ENCODE measurements at regions not wholly inside any gene's neighbourhood (a gene's known extent, or its start where the extent isn't known, plus 50 kb on each side); places are given as distances from the start of the nearest gene placed in this dataset.

DNA sequence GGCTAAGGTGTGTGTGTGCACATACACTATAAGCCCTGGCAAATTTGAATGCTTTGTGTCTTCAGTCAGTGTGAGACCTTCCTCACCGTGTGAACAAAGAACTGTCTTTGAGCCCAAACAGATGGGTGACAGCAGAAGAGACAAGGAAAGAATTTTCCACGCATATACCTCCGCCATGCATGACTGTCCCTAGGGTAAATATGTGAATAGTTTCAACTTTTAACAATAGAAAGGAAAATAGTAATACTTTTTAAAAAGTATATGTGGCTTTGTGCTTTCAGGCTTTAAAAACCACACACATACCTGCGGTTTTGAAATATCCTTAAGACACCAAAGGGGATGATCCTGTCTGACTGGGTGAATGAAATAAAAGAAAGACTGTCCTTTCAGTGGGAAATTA is 438.6 kb upstream of the MPDZ start:
- no peak for DNase-seq (ENCODE audit: low read depth, low spot score)

- no peak for DNase-seq (ENCODE audit: low read depth, low spot score)
Observed at GRCh38 chr9:13717322-13718054, 438.0 kb upstream of the MPDZ start.

- DNase-seq (ENCODE audit: low read depth, low spot score): no peak
Observed at GRCh38 chr9:13716601-13717321, 437.3 kb upstream of the MPDZ start.

DNA sequence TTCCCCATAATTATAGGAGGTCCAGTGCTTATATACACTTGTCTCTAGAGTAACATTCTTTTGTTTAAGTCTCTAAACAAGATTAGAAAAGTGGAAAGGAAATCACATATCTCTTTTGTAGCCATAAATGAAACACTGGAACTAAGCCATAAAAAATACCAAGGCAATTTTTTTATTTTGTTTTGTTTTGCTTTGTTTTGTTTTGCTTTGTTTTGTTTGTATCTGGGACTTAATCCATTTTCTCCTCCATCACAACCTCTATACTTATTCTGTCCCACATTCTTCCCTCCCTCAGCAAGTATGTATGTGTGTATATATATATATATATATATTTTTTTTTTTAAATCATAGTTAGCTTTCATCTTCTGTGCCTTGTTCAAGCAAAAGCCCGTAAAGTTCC is 436.6 kb upstream of the MPDZ start:
- no peak for DNase-seq (ENCODE audit: low read depth, low spot score)

DNA sequence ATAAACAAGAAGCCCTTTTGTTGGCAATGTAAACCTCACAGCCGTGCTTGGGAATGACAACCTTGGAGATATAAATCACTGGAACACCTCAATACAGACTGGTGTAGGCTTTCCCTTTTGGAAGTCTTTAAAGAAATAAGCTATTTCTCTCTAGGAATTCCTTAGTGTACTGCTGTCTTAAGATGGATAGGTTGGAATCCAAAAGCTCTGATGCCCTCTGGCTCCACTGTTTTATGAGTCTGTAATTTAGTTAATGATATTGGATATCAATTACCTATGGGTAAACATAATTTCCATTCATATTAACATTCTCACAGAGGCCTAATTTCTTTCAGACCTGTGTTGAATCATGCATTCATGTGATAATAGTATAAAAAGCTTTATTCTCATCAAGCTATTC is 435.9 kb upstream of the MPDZ start:
- no peak for DNase-seq (ENCODE audit: low read depth, low spot score)

DNA sequence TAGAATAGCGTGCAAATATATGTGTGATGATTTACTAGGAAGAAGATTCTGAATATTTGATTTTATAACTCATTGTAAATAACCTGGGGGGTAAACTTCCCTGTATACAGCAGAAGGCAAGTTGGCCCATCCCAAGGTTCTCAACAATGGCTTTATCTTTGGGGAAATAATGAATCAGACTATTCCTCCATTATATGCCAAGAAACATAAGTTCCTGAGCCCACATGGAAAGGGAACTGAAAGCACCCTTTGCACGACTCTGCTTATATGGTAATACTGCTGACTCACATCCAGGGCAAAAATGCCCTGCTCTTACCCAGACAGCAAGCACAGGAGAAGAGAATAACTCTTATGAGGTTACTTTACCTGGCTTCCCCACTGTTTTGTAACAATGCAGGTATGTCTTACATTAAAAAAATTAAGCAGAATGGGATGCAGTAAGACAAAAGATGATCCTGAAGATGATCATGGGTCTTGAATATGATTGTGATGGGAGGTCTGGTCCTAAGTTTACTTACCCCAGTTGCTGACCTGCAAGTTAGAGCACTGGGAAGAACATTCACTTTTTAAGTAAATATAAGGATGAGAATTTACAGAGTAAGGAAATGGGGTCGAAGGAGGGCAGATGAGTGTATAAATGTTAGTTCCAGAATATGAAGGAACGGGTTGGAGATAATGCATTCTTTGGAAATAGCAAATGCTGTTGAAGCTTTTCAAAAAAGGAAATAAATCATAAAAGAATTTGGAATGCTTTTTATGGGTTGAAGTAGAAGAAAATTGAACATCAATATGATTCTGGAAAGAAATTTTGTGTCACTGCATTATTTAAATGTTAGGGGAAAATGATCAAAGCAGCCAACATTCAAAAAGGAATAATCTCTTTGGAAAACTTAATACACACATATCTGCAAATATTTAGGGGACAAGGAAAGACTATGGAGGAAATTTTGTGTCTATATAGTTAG is 428.4 kb upstream of the MPDZ start:
- no peak for DNase-seq (ENCODE audit: low read depth, low spot score)

- DNase-seq (ENCODE audit: low read depth, low spot score): peak; percentile 8
Observed at GRCh38 chr9:13705918-13706317, 426.4 kb upstream of the MPDZ start.

DNA sequence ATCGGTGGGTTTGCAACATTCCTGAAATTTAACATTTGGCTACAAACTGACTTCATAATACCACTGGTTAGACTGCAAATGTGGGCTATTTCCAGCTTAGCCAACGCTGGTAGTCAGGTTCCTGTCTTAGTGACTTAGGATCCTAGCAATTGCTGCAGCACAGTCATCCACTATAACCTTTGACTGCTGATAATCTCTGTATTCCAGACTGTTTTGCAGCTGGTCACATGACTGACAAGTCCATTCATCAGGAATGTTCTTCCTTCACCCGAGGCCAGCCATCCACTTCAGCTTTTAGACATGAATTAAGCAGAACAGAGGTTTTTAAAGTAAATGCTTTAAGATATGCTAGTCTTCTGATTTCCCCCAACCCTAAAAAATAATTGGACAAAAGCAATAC is 425.9 kb upstream of the MPDZ start:
- DNase-seq (ENCODE audit: low read depth, low spot score): no peak

- DNase-seq (ENCODE audit: low read depth, low spot score): no peak
Observed at GRCh38 chr9:13690595-13690994, 411.1 kb upstream of the MPDZ start.

DNA sequence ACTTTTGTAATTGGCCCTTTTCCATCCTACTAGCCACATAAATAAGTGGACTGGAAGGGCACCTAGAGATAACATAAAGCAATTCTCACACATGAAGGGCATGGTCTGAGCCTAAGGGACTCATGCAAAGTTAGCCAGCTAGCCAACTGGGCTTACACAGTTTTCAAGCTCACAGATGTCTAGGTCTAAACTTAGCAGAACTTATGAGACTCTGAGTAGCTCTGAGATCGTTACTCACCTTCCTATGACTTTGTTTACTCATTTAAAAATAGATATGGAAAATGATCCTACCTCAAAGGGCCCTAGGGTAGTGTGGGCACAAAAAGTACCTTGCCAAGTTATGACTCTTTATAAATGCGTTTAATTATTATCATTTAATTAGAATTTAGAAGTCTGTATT is 410.4 kb upstream of the MPDZ start:
- DNase-seq (ENCODE audit: low read depth, low spot score): no peak

GRCh38 chr9:13688990-13689600 is 409.6 kb upstream of the MPDZ start:
- DNase-seq (ENCODE audit: low read depth, low spot score): peak; percentile 13

DNA sequence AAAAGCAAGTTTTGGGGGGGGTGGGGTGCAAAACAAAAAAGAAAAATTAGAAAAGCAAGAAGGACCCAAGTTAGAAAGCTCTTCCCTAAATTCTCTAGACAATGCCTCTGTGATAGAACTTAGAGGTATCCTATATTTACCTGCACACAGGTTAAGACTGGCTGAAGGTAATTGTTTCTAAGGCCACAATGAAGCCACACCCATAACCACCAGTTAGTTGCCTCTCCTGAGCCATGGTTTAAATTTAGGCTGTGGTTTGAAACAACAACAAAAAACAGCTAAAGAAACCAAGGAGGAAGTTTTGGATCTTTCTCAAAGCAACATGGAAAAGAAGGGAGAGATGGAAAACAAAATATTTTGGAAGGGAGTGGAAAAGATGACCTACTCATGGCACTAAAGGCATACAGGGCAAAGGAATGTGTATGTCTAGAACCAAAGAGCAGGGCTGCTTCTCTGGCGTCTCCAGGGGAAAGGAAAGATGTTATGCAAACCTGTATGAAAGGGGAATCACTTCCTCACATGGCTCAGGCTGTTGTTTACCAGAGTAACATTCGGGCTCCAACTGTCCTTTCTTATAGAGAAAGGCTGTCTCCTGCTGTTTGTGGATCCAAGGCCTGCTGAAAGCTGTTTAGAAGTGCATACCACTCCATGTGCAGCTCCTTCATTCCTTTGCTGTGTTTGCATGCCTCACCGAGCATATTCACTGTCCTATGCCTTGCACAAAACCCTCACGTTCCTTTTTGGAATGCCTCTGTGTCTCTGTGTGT is 408.9 kb upstream of the MPDZ start:
- DNase-seq (ENCODE audit: low read depth, low spot score): peak; percentile 34

DNA sequence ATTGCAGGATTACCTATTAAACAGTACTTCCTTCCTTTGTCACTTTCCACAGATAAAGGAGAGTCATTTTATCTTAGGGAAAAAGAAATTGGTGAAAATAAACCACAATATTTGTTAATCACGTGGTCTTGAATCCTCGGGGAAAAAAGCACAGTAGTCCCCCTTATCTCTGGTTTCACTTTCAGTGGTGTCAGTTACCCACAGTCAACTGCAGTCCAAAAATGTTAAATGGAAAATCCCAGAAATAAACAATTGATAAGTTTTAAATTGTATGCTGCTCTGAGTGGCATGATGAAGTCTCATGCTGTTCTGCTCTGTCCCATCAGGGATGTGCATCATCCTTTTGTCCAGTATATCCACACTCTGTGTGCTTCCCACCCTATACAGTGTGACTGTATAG is 405.2 kb upstream of the MPDZ start:
- DNase-seq (ENCODE audit: low read depth, low spot score): no peak

DNA sequence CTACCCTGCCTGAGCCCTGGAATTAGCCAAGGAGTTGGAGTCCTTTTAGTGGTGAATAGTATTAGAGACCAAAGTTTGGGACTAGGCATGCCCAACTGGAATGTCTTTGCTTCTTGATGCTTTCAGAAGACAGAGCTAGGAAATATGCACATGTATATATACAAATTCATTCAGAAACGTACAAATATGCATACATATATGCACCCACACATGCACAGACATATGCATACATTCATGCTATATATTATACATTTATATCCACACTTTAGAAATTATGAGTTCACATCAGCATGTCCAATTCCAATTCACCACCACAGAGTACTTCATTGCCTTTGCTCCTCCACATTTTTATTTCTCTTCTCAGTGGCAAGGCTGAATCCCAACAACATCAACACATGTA is 398.3 kb upstream of the MPDZ start:
- DNase-seq (ENCODE audit: low read depth, low spot score): no peak

GRCh38 chr9:13675638-13676000 is 396.1 kb upstream of the MPDZ start:
- no peak for DNase-seq (ENCODE audit: low read depth, low spot score)

GRCh38 chr9:13674926-13675637 is 395.6 kb upstream of the MPDZ start:
- no peak for DNase-seq (ENCODE audit: low read depth, low spot score)

DNA sequence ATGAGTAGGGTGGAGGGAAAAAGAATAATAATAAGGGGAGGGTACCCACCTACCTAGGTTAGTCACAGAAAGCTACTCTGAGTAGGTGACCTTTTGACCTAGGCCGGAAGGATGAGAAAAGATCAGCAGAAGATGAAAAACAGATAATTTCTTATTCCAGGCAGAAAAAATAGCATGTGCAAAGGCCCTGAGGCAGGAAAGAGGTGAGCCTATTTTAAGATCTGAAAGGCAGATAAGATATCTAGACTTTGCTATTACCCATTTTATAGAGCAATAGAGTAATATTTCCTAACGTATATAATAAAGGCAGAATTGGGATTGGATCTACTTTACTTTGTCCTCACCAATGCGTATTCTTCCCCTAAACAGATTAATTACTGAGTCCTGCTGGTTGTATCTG is 393.9 kb upstream of the MPDZ start:
- no peak for DNase-seq (ENCODE audit: low read depth, low spot score)

GRCh38 chr9:13665418-13666066 is 386.1 kb upstream of the MPDZ start:
- no peak for DNase-seq (ENCODE audit: low read depth, low spot score)

DNA sequence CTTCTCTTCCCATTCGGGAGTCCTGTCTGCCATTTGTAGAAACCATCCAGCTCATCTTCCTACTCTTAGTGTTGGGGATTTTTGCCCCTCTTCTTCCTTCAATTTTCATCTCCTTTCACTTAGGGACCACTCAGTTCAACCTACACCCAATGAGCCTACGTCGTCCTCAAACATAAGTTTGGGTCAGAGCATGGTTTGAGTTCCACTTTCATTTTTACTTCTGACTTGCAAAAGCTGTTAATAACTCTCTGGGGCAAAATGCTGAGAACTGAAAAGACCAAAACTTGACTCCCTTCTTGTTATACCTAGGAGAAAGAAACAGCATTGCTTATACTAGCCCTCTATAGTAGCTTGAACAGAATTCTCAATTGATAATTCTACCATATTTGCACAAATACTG is 381.5 kb upstream of the MPDZ start:
- no peak for DNase-seq (ENCODE audit: low read depth, low spot score)
